ENCODE measurements at regions not wholly inside any gene's neighbourhood (a gene's known extent, or its start where the extent isn't known, plus 50 kb on each side); places are given as distances from the start of the nearest gene placed in this dataset.

DNA sequence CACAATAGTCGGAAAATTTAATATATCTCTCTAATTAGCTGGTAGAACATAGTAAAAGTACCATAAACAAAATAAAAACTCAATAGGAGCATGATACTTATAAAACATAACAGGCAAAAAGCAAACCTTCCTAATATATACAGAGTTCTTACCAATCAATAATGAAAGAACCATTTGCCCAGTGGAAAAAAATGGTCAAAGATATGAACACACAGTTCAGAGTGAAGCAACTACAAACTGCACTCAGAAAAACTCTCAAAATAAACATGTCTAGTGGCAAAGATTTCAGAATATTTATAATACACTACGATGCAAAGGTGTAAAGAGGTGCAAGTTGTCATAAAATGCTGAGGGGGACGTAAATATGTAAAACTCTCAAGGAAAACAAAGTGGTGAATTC is 576.2 kb upstream of the CTNND2 start (continued):
- TF ChIP-seq KAT7 (CRISPR knock-in tag; IDR thresholded peaks at IDR 0.05; ENCODE audit: borderline replicate concordance) (no peak), CREB1 (CRISPR knock-in tag; IDR thresholded peaks at IDR 0.05) (no peak), CTCF (IDR thresholded peaks at IDR 0.05) (no peak), ATF3 (CRISPR knock-in tag; conservative IDR thresholded peaks at IDR 0.05) (no peak), IRF1 (CRISPR knock-in tag; IDR thresholded peaks at IDR 0.05) (no peak), EMX1 (CRISPR knock-in tag; IDR thresholded peaks at IDR 0.05) (no peak), NR1H2 (CRISPR knock-in tag; IDR thresholded peaks at IDR 0.05) (no peak)
- TF ChIP-seq, protein P1, sequence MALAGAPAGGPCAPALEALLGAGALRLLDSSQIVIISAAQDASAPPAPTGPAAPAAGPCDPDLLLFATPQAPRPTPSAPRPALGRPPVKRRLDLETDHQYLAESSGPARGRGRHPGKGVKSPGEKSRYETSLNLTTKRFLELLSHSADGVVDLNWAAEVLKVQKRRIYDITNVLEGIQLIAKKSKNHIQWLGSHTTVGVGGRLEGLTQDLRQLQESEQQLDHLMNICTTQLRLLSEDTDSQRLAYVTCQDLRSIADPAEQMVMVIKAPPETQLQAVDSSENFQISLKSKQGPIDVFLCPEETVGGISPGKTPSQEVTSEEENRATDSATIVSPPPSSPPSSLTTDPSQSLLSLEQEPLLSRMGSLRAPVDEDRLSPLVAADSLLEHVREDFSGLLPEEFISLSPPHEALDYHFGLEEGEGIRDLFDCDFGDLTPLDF (CRISPR knock-in tag; IDR thresholded peaks at IDR 0.05) = no peak

DNA sequence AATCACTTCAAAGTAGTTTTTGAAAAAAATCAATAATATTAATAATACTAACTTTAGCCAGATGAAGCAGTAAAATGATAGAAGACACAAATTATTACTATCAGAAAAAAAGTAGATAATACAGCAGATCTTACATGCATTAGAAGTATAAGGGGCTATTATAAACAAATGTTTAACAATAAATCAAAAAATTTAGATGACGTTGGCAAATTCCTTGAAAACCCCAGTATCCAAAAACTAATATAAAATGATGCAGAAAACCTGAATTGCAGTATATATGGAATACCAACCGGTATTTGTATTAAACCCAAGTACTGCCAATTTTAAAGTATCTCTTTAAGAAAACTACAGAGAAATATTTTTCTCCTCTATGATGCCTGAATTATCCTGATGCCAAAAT is 573.3 kb upstream of the CTNND2 start:
- CTCF ChIA-PET = no interaction called here
- ATAC-seq (no peak), DNase-seq (ENCODE audit: low spot score) (no peak)
- Mint-ChIP-seq H3K36me3 (no peaks in the 10 kb centered on the region), H3K9me3 (peaks cover 5% of the 10 kb centered on the region), H3K27me3 (ENCODE audit: low read depth) (no peaks in the 10 kb centered on the region), H3K4me1 (no peaks in the 10 kb centered on the region), H3K27ac (no peak overlapping the region), H3K4me3 (no peak overlapping the region)
- TF ChIP-seq, protein P2, sequence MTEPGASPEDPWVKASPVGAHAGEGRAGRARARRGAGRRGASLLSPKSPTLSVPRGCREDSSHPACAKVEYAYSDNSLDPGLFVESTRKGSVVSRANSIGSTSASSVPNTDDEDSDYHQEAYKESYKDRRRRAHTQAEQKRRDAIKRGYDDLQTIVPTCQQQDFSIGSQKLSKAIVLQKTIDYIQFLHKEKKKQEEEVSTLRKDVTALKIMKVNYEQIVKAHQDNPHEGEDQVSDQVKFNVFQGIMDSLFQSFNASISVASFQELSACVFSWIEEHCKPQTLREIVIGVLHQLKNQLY (CRISPR knock-in tag; IDR thresholded peaks at IDR 0.05) = no peak
- TF ChIP-seq GABPB1 (CRISPR knock-in tag; IDR thresholded peaks at IDR 0.05) (no peak), ARID4B (CRISPR knock-in tag; IDR thresholded peaks at IDR 0.05; ENCODE audit: borderline replicate concordance) (no peak), E2F4 (CRISPR knock-in tag; IDR thresholded peaks at IDR 0.05; ENCODE audit: borderline replicate concordance, low read depth) (no peak), SOX15 (CRISPR knock-in tag; IDR thresholded peaks at IDR 0.05) (no peak), MXD4 (CRISPR knock-in tag; IDR thresholded peaks at IDR 0.05; ENCODE audit: borderline replicate concordance) (no peak), TCF7 (CRISPR knock-in tag; IDR thresholded peaks at IDR 0.05; ENCODE audit: low read depth) (no peak), FOXP4 (CRISPR knock-in tag; IDR thresholded peaks at IDR 0.05) (no peak), ZNF232 (CRISPR knock-in tag; IDR thresholded peaks at IDR 0.05) (no peak), TEAD1 (CRISPR knock-in tag; IDR thresholded peaks at IDR 0.05) (no peak), ZNF263 (CRISPR knock-in tag; IDR thresholded peaks at IDR 0.05; ENCODE audit: low read depth) (no peak), ELF4 (CRISPR knock-in tag; IDR thresholded peaks at IDR 0.05; ENCODE audit: low read depth) (no peak)
- TF ChIP-seq, protein P3, sequence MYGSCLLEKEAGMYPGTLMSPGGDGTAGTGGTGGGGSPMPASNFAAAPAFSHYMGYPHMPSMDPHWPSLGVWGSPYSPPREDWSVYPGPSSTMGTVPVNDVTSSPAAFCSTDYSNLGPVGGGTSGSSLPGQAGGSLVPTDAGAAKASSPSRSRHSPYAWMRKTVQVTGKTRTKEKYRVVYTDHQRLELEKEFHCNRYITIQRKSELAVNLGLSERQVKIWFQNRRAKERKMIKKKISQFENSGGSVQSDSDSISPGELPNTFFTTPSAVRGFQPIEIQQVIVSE (CRISPR knock-in tag; IDR thresholded peaks at IDR 0.05; ENCODE audit: borderline replicate concordance) = no peak
- POLR2A ChIA-PET = no interaction called here

Data from WTC11 (cell line).